GM18520 (cell line): ENCODE measurements at regions not wholly inside any gene's neighbourhood (a gene's known extent, or its start where the extent isn't known, plus 50 kb on each side); places are given as distances from the start of the nearest gene placed in this dataset.
"Not testable (repeated sequence)": the region's sequence is repeated elsewhere in the genome, so short reads cannot be mapped to it uniquely, and the experiment has no call there.

ENCODE experiments used
- ATAC-seq: cut with Tn5 transposase; IDR thresholded peaks from one replicate; pipeline ENCODE4 v1.9.1; 2021; ENCODE audit not compliant: unreplicated experiment

DNA sequence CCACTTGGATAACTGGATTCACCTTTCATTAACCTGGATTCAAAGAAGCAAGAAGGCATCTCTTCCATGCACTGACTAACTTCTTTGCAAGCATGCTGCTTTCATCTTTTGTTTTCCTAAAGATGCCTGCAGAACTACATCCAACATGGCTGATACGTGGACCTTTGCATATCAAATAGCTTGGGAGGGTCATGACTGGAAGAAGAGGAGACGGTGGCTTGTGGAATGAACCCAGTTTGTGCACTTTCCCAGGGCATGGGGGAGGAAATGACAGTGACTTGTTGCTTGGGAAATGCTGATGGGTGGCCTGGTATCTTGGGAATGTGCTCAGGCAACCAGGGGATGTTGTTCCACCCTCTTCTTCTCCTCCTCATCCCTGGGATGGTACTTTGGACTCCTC, 133.4 kb downstream of the TRIM43 start:
- ATAC-seq, result not testable (repeated sequence)

DNA sequence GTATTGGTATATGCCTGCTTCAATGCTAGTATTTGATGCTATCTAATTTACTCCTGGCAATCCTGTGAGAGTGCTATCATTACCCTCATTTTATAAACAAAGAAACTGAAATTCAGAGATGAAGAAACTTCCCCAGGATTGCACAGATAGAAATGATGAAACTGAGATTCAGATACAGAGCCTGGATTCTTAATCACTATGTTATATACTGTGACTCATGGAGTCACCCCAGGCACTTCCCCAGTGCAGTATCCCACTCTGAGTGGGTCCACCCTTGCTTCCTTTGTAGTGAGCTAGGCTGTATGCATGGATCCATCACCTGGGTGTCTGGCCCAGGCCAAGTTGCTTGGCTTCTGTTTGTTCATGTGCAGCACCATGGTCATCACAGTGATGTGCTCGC, 133.9 kb downstream of the TRIM43 start:
- ATAC-seq, result not testable (repeated sequence)

DNA sequence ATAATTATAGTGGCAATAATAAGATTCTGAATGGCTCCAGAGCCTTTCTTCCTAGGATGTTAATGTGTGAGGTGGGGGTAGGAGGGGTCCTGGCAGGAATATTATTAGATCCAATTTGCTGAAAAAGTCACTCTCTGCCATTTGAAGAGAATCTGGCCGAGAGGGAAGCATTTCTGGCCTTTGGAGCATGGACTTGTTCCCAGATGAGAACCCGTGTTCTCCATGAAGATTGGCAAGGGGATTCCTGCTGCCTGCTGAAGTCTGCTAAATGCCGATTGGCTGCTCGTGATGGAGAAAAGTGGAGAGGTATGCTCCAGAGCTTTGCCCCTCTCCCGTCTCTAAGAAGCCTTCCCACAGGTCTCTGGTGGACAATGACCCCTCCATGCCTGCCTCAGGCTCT, 135.6 kb downstream of the TRIM43 start:
- not testable (repeated sequence) for ATAC-seq

DNA sequence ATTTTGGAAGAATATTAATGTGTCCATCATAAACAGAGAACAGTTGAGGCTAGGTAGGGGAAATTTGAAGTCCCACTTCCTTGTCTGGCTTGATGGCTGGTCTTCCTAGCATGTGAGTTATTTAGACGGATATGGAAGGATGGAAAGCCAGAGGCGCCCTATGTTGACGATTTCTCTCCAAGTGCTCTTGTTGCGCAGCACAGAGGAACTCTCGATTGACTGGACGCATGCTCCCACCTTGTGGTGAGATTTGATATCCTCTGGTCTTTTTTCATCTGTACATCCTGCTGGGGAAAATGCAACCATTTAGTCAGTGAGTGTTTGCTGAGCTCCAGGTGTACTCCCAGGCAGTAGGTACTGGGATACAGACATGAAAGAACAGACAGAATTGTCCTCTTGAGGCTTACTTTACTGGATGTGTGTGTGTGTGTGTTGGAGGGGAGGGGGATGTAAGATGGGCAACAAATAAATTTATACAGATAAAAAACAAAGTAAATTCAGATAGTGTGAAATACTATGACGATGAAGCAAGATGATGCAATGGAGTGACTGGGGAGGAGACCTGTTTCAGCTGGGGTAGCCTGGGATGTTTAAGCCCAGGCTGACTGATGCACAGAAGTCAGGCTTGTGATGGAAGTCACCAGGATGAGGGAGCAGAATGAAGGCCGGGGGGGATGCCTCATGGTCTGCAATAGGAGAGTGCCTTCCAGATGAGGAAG, 137.2 kb downstream of the TRIM43 start:
- peak; percentile 40 for ATAC-seq

DNA sequence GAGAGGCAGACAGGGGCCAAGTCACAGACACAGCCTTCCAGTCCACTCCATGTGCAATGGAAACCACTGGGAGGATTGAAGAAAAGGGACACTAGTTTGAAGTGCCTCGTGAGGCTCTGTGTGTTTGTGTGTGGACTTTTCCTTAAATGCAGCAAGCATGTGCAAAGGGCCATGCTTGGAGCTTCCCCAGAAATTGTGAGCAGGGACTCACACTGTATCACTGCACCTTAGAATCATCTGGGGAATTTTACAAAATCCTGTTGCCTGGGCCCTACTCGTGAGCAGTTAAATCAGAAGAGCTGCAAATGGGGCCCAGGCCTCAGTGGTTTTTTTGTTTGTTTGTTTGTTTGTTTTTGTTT, 137.8 kb downstream of the TRIM43 start:
- no peak for ATAC-seq

DNA sequence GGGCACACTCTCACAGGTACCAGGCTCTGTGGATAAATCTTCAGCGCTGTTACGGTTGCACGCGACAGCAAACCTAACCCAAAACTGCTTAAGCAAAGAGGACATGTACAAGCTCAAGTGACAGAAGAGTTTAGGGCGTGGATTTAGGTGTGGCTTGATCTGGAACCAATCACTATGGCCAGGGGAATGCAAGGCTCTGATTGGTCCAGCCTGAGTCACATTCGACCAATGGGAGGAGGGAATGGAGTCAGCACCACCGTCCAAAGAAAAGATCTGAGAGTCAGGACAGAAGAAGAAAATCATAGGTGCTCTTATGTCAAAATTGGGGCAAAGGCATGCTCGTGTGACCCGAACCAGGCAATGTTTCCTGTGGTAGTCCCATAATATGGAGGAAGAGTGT, 139.0 kb downstream of the TRIM43 start:
- ATAC-seq, result no peak

DNA sequence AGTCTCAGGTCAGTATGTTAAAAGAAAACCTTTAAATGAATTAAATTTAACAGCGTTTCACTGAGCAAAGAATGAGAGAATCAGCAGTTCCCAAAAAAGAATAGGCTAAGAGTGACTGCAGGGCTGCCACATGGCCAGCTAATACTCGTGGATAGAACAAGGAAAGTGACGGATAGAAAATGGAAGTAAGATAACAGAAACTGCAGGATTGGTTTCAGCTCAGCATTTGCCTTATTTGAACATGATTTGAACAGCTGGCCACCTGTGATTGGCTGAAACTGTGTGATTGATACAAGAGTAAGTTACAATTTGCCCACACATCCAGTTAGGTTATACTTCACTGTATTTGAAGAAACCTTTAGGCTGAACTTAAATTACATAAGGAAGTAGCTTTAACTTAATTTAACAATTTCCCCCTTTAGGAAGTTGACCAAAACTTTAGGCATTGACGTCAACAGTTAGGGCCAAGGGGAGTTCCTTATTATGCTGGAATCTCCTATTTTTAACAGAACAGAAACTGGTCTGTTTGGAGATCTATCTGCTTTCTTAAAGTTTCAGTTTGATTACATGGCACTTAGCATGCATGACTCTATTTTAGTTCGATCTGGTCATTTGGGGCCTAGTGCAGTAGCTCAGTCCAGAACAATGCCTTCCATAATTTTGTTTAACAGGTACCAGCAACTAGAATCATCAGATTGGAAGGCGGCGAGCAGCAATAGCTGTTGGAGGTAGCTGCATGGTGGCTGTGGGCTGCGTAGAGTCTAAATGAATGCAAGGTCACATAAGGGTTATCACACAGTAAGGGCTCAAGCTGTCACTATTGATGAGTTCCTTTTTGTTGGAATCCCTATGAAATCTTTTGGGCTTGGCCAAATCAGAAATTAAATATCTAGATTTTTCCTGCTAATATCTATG, 143.4 kb downstream of the TRIM43 start:
- ATAC-seq, result no peak

DNA sequence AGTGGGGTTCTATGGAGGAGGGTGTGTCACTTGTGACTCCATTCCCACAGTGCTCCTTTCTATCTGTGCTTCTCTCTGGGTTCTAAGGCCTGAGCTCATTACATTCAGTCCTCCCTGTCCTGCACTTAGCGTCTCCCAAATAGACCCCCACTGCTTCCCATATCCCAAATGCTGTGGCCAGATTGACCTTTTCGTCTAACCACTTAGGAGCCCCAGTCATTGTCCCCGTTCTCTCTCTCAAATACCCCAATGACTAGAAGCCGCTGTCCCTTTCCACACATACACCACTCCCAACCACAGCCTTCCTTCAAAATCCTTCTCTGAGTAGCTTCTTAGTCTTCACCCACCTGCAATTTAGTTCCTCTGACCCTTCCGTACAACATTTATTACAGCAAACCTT, 146.5 kb downstream of the TRIM43 start:
- ATAC-seq, result no peak

DNA sequence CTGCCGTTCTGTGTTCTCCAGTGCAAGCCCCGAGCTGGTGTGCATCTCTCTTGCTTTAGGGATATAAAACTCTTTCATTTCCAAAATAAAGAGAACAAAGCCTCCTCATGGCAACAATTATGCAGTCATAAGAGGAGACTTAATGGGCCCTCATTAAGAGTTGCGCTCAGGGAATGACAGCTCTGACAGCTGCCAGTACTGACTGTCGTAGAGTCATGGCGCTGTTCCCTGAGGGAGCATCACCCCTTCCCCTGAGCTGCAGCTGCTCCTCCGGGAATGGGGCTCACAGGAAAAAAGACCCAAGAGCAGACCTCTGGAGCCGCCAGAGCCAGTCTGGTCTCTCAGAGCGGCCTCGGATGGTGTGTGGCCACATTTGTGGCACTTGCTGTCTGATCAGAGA, 160.3 kb downstream of the TRIM43 start:
- ATAC-seq, result not testable (repeated sequence)

DNA sequence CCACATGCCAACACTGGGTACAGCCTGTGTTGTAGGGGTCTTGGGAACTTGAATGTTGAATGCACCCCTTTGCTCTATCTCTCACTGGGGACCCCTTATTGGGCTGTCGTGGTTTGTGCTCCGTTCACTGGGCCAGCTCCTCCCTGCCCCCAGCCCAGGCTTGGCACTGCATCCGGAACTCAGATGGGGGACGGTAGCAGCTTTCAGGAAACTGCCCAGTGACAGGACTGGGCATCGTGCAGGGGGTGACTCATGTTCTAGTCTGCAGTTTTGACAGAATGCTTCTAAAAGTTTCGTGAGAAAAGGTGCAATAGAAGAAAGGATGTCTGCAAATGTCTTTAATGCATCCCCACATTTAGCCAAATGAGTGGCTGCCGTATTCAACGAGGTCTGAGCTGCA, 162.0 kb downstream of the TRIM43 start:
- not testable (repeated sequence) for ATAC-seq

DNA sequence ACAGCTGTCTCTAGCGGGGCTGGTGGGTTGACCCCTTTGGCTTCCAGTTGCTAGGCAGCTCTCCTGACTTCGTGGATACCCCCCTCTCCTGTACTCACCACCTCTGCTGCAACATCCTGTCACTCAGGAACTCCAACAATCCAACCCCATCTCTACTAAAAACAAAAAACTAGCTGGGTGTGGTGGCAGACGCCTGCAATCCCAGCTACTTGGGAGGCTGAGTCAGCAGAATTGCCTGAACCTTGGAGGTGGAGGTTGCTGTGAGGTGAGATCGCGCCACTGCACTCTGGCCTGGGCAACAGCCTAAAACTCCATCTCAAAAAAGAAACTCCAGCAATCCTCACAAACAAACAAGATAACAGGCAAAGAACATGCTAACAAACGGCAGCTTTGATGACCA, 162.4 kb downstream of the TRIM43 start:
- ATAC-seq, result not testable (repeated sequence)

DNA sequence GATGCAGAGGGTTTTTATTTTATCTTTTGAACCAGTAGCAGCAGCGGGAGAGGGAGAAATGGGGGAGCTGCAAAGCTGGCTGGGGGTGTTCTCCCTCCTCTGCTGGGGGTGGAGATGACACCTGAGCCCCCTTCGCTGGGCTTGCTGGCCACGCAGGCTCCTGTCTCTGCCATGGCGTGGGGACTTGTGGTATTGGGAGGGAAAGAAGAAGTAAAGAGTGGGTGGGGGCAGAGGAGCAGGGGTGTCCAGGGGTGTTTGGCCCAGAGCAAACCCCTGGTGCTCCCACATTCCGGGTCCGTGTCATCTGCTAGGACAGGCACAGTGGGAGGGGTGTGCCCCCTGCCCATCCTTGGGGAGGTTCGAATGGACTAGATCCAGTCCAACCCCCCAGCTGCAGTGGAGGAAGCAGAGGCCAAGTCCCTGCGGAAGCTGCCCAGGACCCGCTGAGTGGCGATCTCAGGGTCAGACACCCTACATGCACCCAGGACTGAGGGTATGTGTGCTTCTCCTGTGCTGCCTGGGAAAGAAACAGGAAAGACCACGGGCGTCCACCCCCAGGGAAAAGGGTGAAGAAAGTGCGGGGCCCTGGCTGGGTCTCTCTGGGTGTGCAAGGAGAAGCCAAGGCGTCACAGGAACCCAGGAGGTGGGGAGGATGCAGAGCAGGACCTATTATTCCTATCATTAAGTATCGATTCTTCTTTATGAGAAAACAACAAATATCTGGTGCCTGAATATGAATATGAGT, 163.2 kb downstream of the TRIM43 start:
- ATAC-seq, result not testable (repeated sequence)

DNA sequence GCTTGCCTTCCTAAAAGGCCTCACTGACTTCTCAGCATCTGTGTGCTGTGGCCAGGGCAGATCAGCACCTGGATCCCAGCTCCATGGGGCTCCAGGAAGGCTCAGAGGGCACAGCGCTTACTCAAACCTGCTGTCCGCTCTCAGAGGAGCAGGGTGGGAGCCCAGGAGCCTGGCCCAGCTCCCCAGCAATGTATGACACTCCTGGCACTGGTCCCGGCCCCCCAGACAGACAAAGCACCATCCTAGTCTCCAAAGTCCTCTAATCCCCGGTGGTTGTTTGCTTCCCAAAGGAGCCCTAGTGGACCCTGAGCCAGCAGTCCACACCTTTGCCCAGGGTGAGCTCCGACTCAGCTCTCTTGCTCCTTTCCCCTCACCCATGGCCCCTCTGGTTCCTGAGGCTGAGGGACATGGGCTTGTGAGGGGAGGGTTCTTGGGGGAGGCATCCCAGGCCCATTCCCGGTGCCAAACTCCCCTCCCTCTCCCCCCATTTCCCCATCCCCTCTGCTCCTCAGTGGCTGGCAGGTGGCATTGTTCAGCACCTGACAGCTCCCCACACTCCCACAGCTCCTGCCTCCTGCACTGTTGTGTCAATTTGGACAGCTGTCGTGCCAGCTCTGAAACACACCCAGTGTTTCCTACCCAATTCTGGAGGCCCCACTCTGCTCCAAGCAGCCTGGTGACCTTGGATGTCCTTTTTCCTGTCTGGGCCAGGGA, 164.3 kb downstream of the TRIM43 start:
- ATAC-seq, result not testable (repeated sequence)

DNA sequence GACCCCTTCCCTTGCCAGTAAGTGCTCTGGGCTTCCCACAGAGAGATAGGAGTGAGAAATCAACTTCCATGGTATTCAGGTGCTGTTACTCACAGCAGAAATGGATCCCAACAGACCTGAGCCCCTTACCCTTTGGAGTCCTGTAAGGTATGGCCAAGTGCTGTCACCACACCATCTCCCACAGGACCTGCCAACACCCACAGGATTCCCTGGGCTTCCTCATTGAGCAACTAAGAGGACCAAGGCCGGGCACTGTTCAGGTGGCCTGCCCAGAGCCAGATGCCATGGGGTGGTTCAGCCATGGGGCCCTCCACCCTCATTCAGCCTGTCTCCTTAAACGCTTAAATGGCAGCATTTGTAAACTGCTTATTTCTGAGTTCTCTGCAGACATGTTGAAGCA, 166.2 kb downstream of the TRIM43 start:
- ATAC-seq, result no peak

DNA sequence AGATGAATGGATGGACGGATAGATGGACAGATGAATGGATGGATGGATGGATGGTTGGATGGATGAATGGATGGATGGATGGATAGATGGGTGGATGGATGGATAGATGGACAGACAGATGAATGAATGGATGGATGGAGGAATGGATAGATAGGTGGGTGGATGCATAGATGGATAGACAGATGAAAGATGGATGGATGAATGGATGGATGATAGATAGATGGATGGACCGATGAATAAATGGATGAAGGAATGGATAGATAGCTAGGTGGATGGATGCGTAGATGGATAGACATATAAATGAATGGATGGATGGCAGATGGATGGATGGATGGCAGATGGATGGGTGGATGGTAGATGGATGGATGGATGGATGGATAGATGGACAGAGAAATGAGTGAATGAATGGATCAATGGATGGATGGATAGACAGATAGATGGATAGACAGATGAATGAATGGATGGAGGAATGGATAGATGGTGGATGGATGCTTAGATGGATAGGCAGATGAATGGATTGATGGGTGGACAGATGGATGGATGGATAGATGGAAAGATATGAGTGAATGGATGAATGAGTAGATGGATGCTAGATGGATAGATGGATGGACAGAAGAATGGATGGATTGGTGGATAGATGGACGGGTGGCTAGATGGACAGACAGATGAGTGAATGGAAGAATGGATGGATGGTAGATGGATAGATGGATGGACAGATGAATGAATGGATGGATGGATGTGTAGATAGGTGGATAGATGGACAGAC, 167.9 kb downstream of the TRIM43 start:
- ATAC-seq, result no peak

DNA sequence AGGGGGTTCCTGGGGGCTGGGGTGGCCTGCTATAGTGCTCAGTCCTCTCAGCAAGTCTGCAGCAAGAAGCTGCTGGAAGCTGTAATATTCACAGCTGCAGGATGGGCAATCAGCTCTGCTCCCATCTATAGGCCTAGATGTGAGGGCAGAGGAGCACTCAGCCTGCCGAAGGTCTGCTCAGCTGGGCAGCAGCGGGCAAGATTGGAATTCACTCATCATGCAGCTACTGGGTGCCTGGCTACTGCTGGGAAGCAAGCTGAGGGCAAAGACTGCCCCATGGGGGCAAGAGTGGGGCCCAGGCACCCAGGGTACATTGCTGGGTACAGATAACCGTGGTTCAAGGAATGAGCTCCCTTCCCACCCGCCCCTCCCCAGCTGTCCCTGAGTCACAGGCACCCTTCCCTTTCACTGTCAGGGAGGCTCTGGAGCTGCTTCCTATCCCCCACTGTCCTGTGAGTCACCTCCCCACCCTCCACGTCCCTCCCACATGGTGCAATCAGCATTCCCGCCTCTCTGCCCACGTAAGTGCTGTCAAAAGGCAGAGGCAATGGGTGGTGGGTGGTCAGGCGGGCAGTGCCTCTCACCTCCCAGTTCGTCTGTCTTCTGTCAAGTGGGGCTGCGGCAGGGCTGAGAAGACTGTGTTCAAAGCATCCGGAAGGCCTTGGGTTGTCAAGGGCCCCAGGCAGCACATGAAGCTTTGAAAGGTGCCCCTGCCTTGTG, 169.2 kb downstream of the TRIM43 start:
- ATAC-seq, result no peak

DNA sequence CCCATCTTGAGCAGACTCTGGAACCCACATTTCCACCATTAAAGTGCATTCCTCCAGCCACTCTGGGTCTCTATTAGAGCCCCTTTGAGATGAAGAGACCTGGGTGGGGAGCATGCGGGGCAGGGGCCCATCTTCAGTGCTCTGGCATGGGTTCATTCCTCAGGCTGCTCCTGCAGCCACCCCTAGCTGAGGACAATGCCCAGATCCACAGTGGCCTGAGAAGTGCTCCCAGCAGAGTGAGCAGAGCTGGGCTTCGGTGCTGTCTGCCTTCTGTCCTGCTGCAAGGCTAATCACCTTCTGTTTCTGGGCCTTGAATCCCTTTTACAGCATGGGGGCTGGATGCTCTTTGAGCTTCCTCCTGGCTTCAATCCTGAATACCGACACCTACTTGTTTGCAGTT, 169.8 kb downstream of the TRIM43 start:
- ATAC-seq, result no peak

DNA sequence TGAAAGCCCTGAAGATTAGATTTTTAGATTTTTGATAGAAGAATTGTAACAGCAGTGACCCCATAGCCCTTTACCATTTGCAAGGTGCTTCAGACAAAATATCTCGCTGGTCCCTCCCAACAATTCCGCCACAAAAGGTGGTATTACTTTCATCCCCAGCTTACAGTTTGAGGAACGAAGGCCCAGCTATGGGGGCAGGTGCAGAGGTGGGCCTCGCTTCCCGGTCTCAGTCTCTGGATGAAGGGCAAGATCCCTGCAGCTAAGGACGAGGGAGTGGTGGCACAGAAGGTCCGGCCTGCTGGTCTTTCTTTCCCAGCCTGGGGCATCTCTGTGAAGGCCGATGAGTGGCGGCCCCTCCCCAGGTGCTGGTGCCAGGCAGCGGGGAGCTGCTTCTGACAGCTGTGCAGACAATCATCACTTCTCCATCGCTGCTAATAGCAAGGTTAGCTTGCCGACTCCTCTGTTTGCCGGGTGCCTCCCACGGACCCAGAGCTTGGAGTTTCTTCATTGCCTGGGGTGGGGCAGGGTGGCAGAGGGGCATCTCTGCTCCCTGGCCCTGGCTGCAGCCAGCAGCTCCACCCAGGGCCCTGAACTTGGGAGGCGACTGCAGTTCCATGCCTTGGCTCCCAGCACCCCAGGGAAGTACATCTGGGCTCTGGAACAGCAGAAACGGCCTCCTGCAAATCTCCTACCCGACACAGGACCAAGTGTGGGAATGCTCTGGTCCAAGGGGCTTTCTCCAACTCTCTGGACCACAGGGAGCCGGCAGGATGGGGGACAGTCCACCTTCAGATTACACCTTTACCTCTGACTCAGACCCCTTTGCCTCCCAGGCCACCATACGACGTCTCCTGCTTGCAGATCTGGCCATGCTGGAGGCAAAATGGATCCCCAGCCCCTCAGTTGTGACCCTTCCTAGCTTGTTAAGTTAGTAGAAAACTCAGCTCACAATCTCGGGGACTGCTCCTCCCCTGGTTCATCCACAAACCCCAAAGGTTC, 170.5 kb downstream of the TRIM43 start:
- ATAC-seq, result not testable (repeated sequence)
